ENCODE measurements at regions not wholly inside any gene's neighbourhood (a gene's known extent, or its start where the extent isn't known, plus 50 kb on each side); places are given as distances from the start of the nearest gene placed in this dataset.

DNA sequence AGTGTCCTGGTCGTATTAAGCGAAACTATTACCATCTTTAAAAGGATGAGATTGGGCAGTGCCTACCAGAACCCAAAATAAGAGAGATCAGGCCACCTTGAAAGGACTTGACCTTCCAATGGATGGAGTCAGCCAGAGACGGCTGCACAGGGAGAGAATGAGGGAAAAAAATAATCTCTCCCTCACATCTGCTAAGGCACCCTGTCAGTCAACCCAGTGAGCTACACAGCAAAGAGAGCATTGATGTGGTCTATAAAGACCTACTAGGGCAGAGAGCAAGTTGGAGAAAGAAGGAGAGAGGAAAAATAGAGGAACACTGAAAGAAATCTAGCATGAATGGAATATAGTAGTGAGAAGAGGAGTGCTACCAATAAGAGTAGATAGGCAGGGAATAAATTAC is 68.0 kb upstream of the FTMT start:
- Histone ChIP-seq H3K36me3 (replicated peaks in 1 of 2; ENCODE audit: control insufficient read depth in 1 of 2, insufficient read depth in 2 of 2, low read length in 1 of 2) (no peaks in the 10 kb centered on the region), H3K4me3 (ENCODE audit: low read depth in 2 of 2, low read length in 1 of 2) (no peak overlapping the region), H2AFZ (ENCODE audit: low read depth) (no peak overlapping the region), H3K4me2 (no peak overlapping the region), H3K27ac (ENCODE audit: low read depth in 2 of 2, low read length in 1 of 2) (no peak overlapping the region), H3K9ac (no peak overlapping the region), H3K79me2 (ENCODE audit: insufficient read depth) (no peaks in the 10 kb centered on the region), H3K27me3 (ENCODE audit: insufficient read depth) (no peaks in the 10 kb centered on the region), H4K20me1 (ENCODE audit: insufficient read depth) (no peaks in the 10 kb centered on the region), H3K9me3 (no peaks in the 10 kb centered on the region), H3F3A (replicated peaks; ENCODE audit: insufficient read depth) (no peaks in the 10 kb centered on the region), H3K9me2 (no peaks in the 10 kb centered on the region), H3K4me1 (ENCODE audit: control insufficient read depth in 1 of 2, insufficient read depth in 2 of 2, low read depth in 1 of 2, low read length in 1 of 2) (no peaks in the 10 kb centered on the region; a peak in 1 of 4 replicates)
- ChIA-PET POLR2A (no interaction called here), CTCF (no interaction called here)
- TF ChIP-seq CHD2 (IDR thresholded peaks at IDR 0.05; ENCODE audit: low read length, partially characterized antibody) (no peak), RAD21 (IDR thresholded peaks at IDR 0.05; ENCODE audit: low read length) (no peak), TCF12 (IDR thresholded peaks at IDR 0.05) (no peak), GATA2 (CRISPR knock-in tag; IDR thresholded peaks at IDR 0.05) (no peak), TAF1 (IDR thresholded peaks at IDR 0.05; ENCODE audit: borderline replicate concordance, low read depth, low read length) (no peak), FOSL2 (IDR thresholded peaks at IDR 0.05; ENCODE audit: borderline replicate concordance, low read depth) (no peak), FOXM1 (IDR thresholded peaks at IDR 0.05; ENCODE audit: low read depth) (no peak), MEF2A (IDR thresholded peaks at IDR 0.05; ENCODE audit: borderline replicate concordance, low read depth) (no peak), YY1 (IDR thresholded peaks at IDR 0.05; ENCODE audit: low read depth) (no peak), JUND (IDR thresholded peaks at IDR 0.05) (no peak), SIN3A (IDR thresholded peaks at IDR 0.05; ENCODE audit: borderline replicate concordance, low read depth, low read length) (no peak), EP300 (IDR thresholded peaks at IDR 0.05; ENCODE audit: borderline replicate concordance in 1 of 2, low read depth in 1 of 2, low read length in 1 of 2) (no peak)
- TF ChIP-seq, protein P1, sequence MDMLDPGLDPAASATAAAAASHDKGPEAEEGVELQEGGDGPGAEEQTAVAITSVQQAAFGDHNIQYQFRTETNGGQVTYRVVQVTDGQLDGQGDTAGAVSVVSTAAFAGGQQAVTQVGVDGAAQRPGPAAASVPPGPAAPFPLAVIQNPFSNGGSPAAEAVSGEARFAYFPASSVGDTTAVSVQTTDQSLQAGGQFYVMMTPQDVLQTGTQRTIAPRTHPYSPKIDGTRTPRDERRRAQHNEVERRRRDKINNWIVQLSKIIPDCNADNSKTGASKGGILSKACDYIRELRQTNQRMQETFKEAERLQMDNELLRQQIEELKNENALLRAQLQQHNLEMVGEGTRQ (IDR thresholded peaks at IDR 0.05; ENCODE audit: borderline replicate concordance, low read depth, low read length): no peak
- TF ChIP-seq, protein P2, sequence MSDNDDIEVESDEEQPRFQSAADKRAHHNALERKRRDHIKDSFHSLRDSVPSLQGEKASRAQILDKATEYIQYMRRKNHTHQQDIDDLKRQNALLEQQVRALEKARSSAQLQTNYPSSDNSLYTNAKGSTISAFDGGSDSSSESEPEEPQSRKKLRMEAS (IDR thresholded peaks at IDR 0.05; ENCODE audit: low read depth): no peak
- TF ChIP-seq, protein P3, sequence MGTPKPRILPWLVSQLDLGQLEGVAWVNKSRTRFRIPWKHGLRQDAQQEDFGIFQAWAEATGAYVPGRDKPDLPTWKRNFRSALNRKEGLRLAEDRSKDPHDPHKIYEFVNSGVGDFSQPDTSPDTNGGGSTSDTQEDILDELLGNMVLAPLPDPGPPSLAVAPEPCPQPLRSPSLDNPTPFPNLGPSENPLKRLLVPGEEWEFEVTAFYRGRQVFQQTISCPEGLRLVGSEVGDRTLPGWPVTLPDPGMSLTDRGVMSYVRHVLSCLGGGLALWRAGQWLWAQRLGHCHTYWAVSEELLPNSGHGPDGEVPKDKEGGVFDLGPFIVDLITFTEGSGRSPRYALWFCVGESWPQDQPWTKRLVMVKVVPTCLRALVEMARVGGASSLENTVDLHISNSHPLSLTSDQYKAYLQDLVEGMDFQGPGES (IDR thresholded peaks at IDR 0.05; ENCODE audit: low read depth, low read length): no peak
- TF ChIP-seq, protein P4, sequence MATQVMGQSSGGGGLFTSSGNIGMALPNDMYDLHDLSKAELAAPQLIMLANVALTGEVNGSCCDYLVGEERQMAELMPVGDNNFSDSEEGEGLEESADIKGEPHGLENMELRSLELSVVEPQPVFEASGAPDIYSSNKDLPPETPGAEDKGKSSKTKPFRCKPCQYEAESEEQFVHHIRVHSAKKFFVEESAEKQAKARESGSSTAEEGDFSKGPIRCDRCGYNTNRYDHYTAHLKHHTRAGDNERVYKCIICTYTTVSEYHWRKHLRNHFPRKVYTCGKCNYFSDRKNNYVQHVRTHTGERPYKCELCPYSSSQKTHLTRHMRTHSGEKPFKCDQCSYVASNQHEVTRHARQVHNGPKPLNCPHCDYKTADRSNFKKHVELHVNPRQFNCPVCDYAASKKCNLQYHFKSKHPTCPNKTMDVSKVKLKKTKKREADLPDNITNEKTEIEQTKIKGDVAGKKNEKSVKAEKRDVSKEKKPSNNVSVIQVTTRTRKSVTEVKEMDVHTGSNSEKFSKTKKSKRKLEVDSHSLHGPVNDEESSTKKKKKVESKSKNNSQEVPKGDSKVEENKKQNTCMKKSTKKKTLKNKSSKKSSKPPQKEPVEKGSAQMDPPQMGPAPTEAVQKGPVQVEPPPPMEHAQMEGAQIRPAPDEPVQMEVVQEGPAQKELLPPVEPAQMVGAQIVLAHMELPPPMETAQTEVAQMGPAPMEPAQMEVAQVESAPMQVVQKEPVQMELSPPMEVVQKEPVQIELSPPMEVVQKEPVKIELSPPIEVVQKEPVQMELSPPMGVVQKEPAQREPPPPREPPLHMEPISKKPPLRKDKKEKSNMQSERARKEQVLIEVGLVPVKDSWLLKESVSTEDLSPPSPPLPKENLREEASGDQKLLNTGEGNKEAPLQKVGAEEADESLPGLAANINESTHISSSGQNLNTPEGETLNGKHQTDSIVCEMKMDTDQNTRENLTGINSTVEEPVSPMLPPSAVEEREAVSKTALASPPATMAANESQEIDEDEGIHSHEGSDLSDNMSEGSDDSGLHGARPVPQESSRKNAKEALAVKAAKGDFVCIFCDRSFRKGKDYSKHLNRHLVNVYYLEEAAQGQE (IDR thresholded peaks at IDR 0.05; ENCODE audit: low read depth, low read length): no peak
- TF ChIP-seq, protein P5, sequence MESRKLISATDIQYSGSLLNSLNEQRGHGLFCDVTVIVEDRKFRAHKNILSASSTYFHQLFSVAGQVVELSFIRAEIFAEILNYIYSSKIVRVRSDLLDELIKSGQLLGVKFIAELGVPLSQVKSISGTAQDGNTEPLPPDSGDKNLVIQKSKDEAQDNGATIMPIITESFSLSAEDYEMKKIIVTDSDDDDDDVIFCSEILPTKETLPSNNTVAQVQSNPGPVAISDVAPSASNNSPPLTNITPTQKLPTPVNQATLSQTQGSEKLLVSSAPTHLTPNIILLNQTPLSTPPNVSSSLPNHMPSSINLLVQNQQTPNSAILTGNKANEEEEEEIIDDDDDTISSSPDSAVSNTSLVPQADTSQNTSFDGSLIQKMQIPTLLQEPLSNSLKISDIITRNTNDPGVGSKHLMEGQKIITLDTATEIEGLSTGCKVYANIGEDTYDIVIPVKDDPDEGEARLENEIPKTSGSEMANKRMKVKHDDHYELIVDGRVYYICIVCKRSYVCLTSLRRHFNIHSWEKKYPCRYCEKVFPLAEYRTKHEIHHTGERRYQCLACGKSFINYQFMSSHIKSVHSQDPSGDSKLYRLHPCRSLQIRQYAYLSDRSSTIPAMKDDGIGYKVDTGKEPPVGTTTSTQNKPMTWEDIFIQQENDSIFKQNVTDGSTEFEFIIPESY (IDR thresholded peaks at IDR 0.05; ENCODE audit: borderline replicate concordance, low read depth): no peak
- 56% methylated on average over 3 of the region's 3 CpGs for WGBS (ENCODE audit: low lambda C conversion rate)
- DNase-seq: no peak

All from SK-N-SH (cell line).